ENCODE measurements at regions not wholly inside any gene's neighbourhood (a gene's known extent, or its start where the extent isn't known, plus 50 kb on each side); places are given as distances from the start of the nearest gene placed in this dataset.
"Not testable (repeated sequence)": the region's sequence is repeated elsewhere in the genome, so short reads cannot be mapped to it uniquely, and the experiment has no call there.

GRCh38 chr14:99995700-99996356, 69.4 kb upstream of the EVL start:
- peak; percentile 87 for ATAC-seq

- ATAC-seq = peak; percentile 89
Measured at GRCh38 chr14:99996951-99997571, 68.2 kb upstream of the EVL start.

GRCh38 chr14:100000398-100000797, 64.8 kb upstream of the EVL start:
- not testable (repeated sequence) for ATAC-seq

GRCh38 chr14:100004392-100004791, 60.8 kb upstream of the EVL start:
- ATAC-seq = no peak

GRCh38 chr14:100007254-100007653, 58.0 kb upstream of the EVL start:
- no peak for ATAC-seq

GRCh38 chr14:100009802-100010201, 55.4 kb upstream of the EVL start:
- not testable (repeated sequence) for ATAC-seq

GRCh38 chr14:100010679-100011078, 54.5 kb upstream of the EVL start:
- ATAC-seq = no peak

GRCh38 chr14:100011628-100012325, 53.4 kb upstream of the EVL start:
- no peak for ATAC-seq

GRCh38 chr14:100012478-100013327, 52.5 kb upstream of the EVL start:
- ATAC-seq = no peak

GRCh38 chr14:100015251-100015655, 50.0 kb upstream of the EVL start:
- ATAC-seq = peak; percentile 43

Measured in esophagus mucosa (tissue), 1 donor.